GM12878 (cell line): ENCODE measurements at regions not wholly inside any gene's neighbourhood (a gene's known extent, or its start where the extent isn't known, plus 50 kb on each side); places are given as distances from the start of the nearest gene placed in this dataset.

Experiments
- ATAC-seq: fragments of 200-7000 bp; cut with Tn5 transposase; 3 replicates; pipeline ENCODE4 v1.9.1; 2020; ENCODE audit warnings: mild to moderate bottlenecking, moderate library complexity
- BruUV-seq: library from RNA; stranded (reverse); fragments of 400-500 nt; replicated peaks from 2 replicates; lab custom pipeline; 2021; lab: Mats Ljungman, UMichigan
- CTCF ChIA-PET: fragments of 300-600 bp; sonication (Branson Sonifier 250); formaldehyde crosslinking; extraction: SDS; loops from one replicate; lab custom pipeline; 2021; ENCODE audit warnings: inconsistent platforms; lab: Yijun Ruan, JAX
- POLR2A ChIA-PET: fragments of 350-600 bp; formaldehyde crosslinking; extraction: SDS; loops from one replicate; lab custom pipeline; 2021; ENCODE audit warnings: inconsistent platforms; lab: Charles Lee
- RAD21 ChIA-PET: fragments of 300-600 bp; sonication (Branson Sonifier 250); formaldehyde crosslinking; loops from one replicate; lab custom pipeline; 2023; ENCODE audit warnings: antibody characterized with exemption; ENCODE audit not compliant: unreplicated experiment; lab: Charles Lee
- SMC1A ChIA-PET: fragments of 300-600 bp; sonication (Branson Sonifier 250); formaldehyde crosslinking; loops from one replicate; lab custom pipeline; 2023; ENCODE audit not compliant: unreplicated experiment, uncharacterized antibody; lab: Charles Lee
- DNase-seq: peaks from one replicate; pipeline ENCODE4 v3.0.0-alpha.2; 2011; ENCODE audit warnings: low read depth, low spot score
- FAIRE-seq: peaks from 3 replicates; lab custom pipeline; 2011; peaks lifted over from hg19 to GRCh38; lab: Jason Lieb, UNC
- H2AFZ ChIP-seq: 2 replicates; pipeline ENCODE4 v1.6.0; 2011; ENCODE audit warnings: low read depth, low read length, control low read depth; ENCODE audit not compliant: control insufficient read depth
- H3K27ac ChIP-seq: 2 replicates; pipeline ENCODE4 v1.5.1; 2011; ENCODE audit warnings: control low read depth; ENCODE audit not compliant: control insufficient read depth, insufficient read depth
- H3K27me3 ChIP-seq, 2 experiments: replicated peaks in 1 of 2; 2 replicates each; pipeline versions ENCODE4 v1.6.0 to v1.6.1; 2011; ENCODE audit warnings: low read length in 1 of 2; ENCODE audit not compliant: control insufficient read depth in 2 of 2, insufficient read depth in 2 of 2
- H3K36me3 ChIP-seq, 2 experiments: 2 replicates each; pipeline ENCODE4 v1.5.1; 2011; ENCODE audit warnings: low read length in 1 of 2; ENCODE audit not compliant: control insufficient read depth in 2 of 2, insufficient read depth in 2 of 2
- H3K4me1 ChIP-seq: 2 replicates; pipeline ENCODE4 v1.6.1; 2011; ENCODE audit warnings: mild to moderate bottlenecking, low read length, moderate library complexity, mixed read lengths; ENCODE audit not compliant: control insufficient read depth, insufficient read depth
- H3K4me2 ChIP-seq: 2 replicates; pipeline ENCODE4 v1.6.0; 2011; ENCODE audit warnings: control low read depth; ENCODE audit not compliant: control insufficient read depth, insufficient read depth
- H3K4me3 ChIP-seq: fragments of 200-600 bp; sonication (generic); 2 replicates; pipeline ENCODE4 v1.5.1; 2016
- H3K79me2 ChIP-seq: 2 replicates; pipeline ENCODE4 v1.6.0; 2011; ENCODE audit warnings: low read length; ENCODE audit not compliant: control insufficient read depth, insufficient read depth
- H3K9ac ChIP-seq: 2 replicates; pipeline ENCODE4 v1.8.0; 2011; ENCODE audit warnings: low read length, control low read depth, mixed read lengths; ENCODE audit not compliant: control insufficient read depth, insufficient read depth
- H3K9me3 ChIP-seq: replicated peaks from 3 replicates; pipeline ENCODE4 v1.5.1; 2011; ENCODE audit warnings: mild to moderate bottlenecking, low read length; ENCODE audit not compliant: control insufficient read depth, insufficient read depth
- H4K20me1 ChIP-seq: 2 replicates; pipeline ENCODE4 v1.6.0; 2011; ENCODE audit not compliant: control insufficient read depth, insufficient read depth
- ASH2L ChIP-seq: fragments of 300-600, 200-600 bp; sonication (generic); IDR thresholded peaks from 2 replicates; pipeline ENCODE4 v1.6.1; 2017; ENCODE audit warnings: low read depth, mild to moderate bottlenecking, borderline replicate concordance
- BACH1 ChIP-seq: fragments of 450-650 bp; IDR thresholded peaks from 2 replicates; pipeline ENCODE4 v1.6.1; 2017; ENCODE audit warnings: mild to moderate bottlenecking, borderline replicate concordance
- BHLHE40 ChIP-seq, 2 experiments: fragments of 450-650 bp in 1 of 2; IDR thresholded peaks; 2 replicates each; pipeline ENCODE4 v1.6.1; 2011 to 2017; ENCODE audit warnings: low read depth in 2 of 2, borderline replicate concordance in 1 of 2, improper control_type of control experiment in 1 of 2, low read length in 1 of 2, mild to moderate bottlenecking in 1 of 2
- CREM ChIP-seq: IDR thresholded peaks from 2 replicates; pipeline ENCODE4 v1.6.1; 2014; ENCODE audit warnings: antibody characterized with exemption, low read depth
- ELK1 ChIP-seq: IDR thresholded peaks from 2 replicates; pipeline ENCODE4 v1.6.1; 2012; ENCODE audit warnings: low read depth, low read length, improper control_type of control experiment
- RUNX3 ChIP-seq: IDR thresholded peaks from 2 replicates; pipeline ENCODE4 v1.6.1; 2012; ENCODE audit warnings: low read length, inconsistent platforms
- SMAD1 ChIP-seq: fragments of 450-650 bp; IDR thresholded peaks from 2 replicates; pipeline ENCODE4 v1.6.1; 2018; ENCODE audit warnings: mild to moderate bottlenecking, low read depth; ENCODE audit not compliant: partially characterized antibody
- SMC3 ChIP-seq: IDR thresholded peaks from 2 replicates; pipeline ENCODE4 v1.6.1; 2011; ENCODE audit warnings: low read length, improper control_type of control experiment, borderline replicate concordance
- SUZ12 ChIP-seq: fragments of 200-600 bp; sonication (generic); IDR thresholded peaks from one replicate; pipeline ENCODE4 v1.6.1; 2018; ENCODE audit warnings: antibody characterized with exemption, mild to moderate bottlenecking; ENCODE audit not compliant: unreplicated experiment
- WGBS: methylation state at CpG from one replicate; pipeline ENCODE4 v1.1.6; 2016; ENCODE audit warnings: low lambda C conversion rate; ENCODE audit not compliant: insufficient replicate concordance, insufficient coverage; ENCODE audit errors: missing lambda C conversion rate; 5-methylcytosine and 5-hydroxymethylcytosine counted together
- in situ Hi-C: fragments of 300-500 bp; cut with MboI; formaldehyde crosslinking; loops from 9 replicates; pipeline ENCODE4 v1.14.3; 2018; ENCODE audit warnings: mixed read lengths
- intact Hi-C: fragments of 100-400 bp; cut with micrococcal nuclease; formaldehyde crosslinking; loops from one replicate; pipeline ENCODE4 v1.14.2; 2022; ENCODE audit not compliant: unreplicated experiment
- TF ChIP-seq, protein P1 (sequence below): fragments of 450-650 bp; IDR thresholded peaks from 2 replicates; pipeline ENCODE4 v1.6.1; 2017; ENCODE audit warnings: borderline replicate concordance

GRCh38 chr12:65612440-65612839, 211.8 kb upstream of the HMGA2 start:
- peak; percentile 45; the same call in 2 of the 3 replicates for ATAC-seq
- DNase-seq = no peak
- Histone ChIP-seq H3K79me2 (no peaks in the 10 kb centered on the region), H3K27ac (no peak overlapping the region), H3K4me2 (no peak overlapping the region), H2AFZ (no peak overlapping the region)
- TF ChIP-seq, protein P1, sequence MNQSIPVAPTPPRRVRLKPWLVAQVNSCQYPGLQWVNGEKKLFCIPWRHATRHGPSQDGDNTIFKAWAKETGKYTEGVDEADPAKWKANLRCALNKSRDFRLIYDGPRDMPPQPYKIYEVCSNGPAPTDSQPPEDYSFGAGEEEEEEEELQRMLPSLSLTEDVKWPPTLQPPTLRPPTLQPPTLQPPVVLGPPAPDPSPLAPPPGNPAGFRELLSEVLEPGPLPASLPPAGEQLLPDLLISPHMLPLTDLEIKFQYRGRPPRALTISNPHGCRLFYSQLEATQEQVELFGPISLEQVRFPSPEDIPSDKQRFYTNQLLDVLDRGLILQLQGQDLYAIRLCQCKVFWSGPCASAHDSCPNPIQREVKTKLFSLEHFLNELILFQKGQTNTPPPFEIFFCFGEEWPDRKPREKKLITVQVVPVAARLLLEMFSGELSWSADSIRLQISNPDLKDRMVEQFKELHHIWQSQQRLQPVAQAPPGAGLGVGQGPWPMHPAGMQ = no peak
- TF ChIP-seq CREM = no peak
- TF ChIP-seq BHLHE40 (IDR thresholded peaks at IDR 0.05; ENCODE audit: borderline replicate concordance in 1 of 2, low read depth in 2 of 2, low read length in 1 of 2) = no peak
- TF ChIP-seq, all 136 proteins: peak for 0
- ChIA-PET POLR2A (no interaction called here), SMC1A (interaction anchor here (1.5 kb wide), 1 partner anchor 10 kb away, joined by 4 read pairs; no protein-coding TSS in a partner anchor), CTCF (interaction anchor here (2.0 kb wide), 1 partner anchor 10 kb away, joined by 5 read pairs; no protein-coding TSS in a partner anchor), RAD21 (interaction anchor here (1.5 kb wide), 1 partner anchor 10 kb away, joined by 3 read pairs; no protein-coding TSS in a partner anchor)
- 63% methylated on average over 7 of the region's 7 CpGs for WGBS
- Histone ChIP-seq H3K4me1 (no peaks in the 10 kb centered on the region), H3K4me3 (no peak overlapping the region), H3K36me3 (no peaks in the 10 kb centered on the region), H3K9ac (no peak overlapping the region), H4K20me1 (no peaks in the 10 kb centered on the region), H3K27me3 (no peaks in the 10 kb centered on the region; a peak in 1 of 4 replicates), H3K9me3 (no peaks in the 10 kb centered on the region)
- BruUV-seq = no TSS peak
- intact Hi-C loops (no loop called here), in situ Hi-C loops (no loop called here)
- FAIRE-seq = no peak

DNA sequence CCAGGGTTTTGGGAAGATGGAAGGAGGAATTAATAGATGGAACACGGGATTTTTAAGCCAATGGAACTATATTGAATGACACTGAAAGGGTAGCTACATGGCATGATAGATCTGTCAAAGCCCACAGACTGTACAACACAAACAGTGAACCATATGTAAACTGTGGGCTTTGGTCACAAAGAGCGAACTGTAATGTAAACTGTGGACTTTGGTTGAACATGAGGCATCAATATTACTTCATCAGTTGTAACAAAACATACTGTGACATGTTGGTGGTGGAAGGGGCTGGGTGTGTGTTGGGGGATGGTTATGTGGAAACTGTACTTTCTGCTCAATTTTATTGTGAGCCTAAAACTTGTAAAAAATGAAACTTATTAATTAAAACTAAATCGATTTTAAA, 210.6 kb upstream of the HMGA2 start:
- Histone ChIP-seq H3K27ac (no peak overlapping the region), H3K9ac (no peak overlapping the region), H3K36me3 (no peaks in the 10 kb centered on the region), H3K79me2 (no peaks in the 10 kb centered on the region), H3K4me1 (no peaks in the 10 kb centered on the region), H3K4me2 (no peak overlapping the region), H3K4me3 (no peak overlapping the region), H3K9me3 (no peaks in the 10 kb centered on the region), H3K27me3 (no peaks in the 10 kb centered on the region; a peak in 1 of 4 replicates), H2AFZ (no peak overlapping the region), H4K20me1 (no peaks in the 10 kb centered on the region)
- CTCF ChIA-PET = interaction anchor here (0.9 to 2.0 kb wide), 2 partner anchors 11 to 19 kb away, joined by 3 to 5 read pairs; no protein-coding TSS in a partner anchor
- 19% methylated on average over 3 of the region's 3 CpGs for WGBS
- in situ Hi-C loops = no loop called here
- FAIRE-seq (no peak), DNase-seq (no peak), ATAC-seq (no peak)
- POLR2A ChIA-PET = no interaction called here
- SMC1A ChIA-PET = interaction anchor here (1.5 kb wide), 1 partner anchor 11 kb away, joined by 4 read pairs; no protein-coding TSS in a partner anchor
- no TSS peak for BruUV-seq
- intact Hi-C loops = no loop called here
- RAD21 ChIA-PET = no interaction called here
- TF ChIP-seq RUNX3 = no peak
- TF ChIP-seq SMC3 = no peak
- no peak for TF ChIP-seq SMAD1
- no peak for TF ChIP-seq BACH1
- no peak for TF ChIP-seq SUZ12
- TF ChIP-seq CREM = no peak
- no peak for TF ChIP-seq ELK1
- no peak for TF ChIP-seq ASH2L
